Spleen (tissue), 7 donors: ENCODE measurements at regions not wholly inside any gene's neighbourhood (a gene's known extent, or its start where the extent isn't known, plus 50 kb on each side); places are given as distances from the start of the nearest gene placed in this dataset.

ENCODE experiments used
- POLR2AphosphoS5 ChIP-seq, 3 donors: sonication (generic); formaldehyde crosslinking; IDR thresholded peaks; one replicate each; pipeline ENCODE4 v1.5.1; 2017; ENCODE audit warnings: antibody characterized with exemption in 3 of 3
- TF ChIP-seq, protein P1 (sequence below), 11 experiments: fragments of 200-600 bp in 7 of 11; fragments of 450-650 bp in 4 of 11; sonication (generic) in 4 of 11; IDR thresholded peaks in 8 of 11; conservative IDR thresholded peaks in 3 of 11; 1 replicate in 7 of 11; 2 replicates in 4 of 11; pipeline versions ENCODE4 v1.4.0 to v1.8.0; 2016 to 2021; ENCODE audit warnings: antibody characterized with exemption in 11 of 11, inconsistent platforms in 4 of 11, mild to moderate bottlenecking in 1 of 11
- donor health status: DM: no; HTN: no; CAD: no; lungs with moderate emphysema.
- donor health status: DM: no; HTN: no; CAD: no.
- donor health status: DM: no; HTN: no; CAD: no.

GRCh38 chrX:138026211-138026610, 460.3 kb downstream of the ZIC3 start:
- no peak for TF ChIP-seq POLR2AphosphoS5 (IDR thresholded peaks at IDR 0.05)
- TF ChIP-seq, protein P1, sequence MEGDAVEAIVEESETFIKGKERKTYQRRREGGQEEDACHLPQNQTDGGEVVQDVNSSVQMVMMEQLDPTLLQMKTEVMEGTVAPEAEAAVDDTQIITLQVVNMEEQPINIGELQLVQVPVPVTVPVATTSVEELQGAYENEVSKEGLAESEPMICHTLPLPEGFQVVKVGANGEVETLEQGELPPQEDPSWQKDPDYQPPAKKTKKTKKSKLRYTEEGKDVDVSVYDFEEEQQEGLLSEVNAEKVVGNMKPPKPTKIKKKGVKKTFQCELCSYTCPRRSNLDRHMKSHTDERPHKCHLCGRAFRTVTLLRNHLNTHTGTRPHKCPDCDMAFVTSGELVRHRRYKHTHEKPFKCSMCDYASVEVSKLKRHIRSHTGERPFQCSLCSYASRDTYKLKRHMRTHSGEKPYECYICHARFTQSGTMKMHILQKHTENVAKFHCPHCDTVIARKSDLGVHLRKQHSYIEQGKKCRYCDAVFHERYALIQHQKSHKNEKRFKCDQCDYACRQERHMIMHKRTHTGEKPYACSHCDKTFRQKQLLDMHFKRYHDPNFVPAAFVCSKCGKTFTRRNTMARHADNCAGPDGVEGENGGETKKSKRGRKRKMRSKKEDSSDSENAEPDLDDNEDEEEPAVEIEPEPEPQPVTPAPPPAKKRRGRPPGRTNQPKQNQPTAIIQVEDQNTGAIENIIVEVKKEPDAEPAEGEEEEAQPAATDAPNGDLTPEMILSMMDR (IDR thresholded peaks at IDR 0.05 in 8 of 11, conservative IDR thresholded peaks at IDR 0.05 in 3 of 11), result peak in 1 of 11 experiments; percentile 9
